Umbilical cord (tissue), 1 donor: ENCODE measurements at regions not wholly inside any gene's neighbourhood (a gene's known extent, or its start where the extent isn't known, plus 50 kb on each side); places are given as distances from the start of the nearest gene placed in this dataset.

ENCODE experiments used
- DNase-seq: peaks from one replicate; pipeline ENCODE4 v3.0.0-alpha.2; 2015; ENCODE audit warnings: low spot score

DNA sequence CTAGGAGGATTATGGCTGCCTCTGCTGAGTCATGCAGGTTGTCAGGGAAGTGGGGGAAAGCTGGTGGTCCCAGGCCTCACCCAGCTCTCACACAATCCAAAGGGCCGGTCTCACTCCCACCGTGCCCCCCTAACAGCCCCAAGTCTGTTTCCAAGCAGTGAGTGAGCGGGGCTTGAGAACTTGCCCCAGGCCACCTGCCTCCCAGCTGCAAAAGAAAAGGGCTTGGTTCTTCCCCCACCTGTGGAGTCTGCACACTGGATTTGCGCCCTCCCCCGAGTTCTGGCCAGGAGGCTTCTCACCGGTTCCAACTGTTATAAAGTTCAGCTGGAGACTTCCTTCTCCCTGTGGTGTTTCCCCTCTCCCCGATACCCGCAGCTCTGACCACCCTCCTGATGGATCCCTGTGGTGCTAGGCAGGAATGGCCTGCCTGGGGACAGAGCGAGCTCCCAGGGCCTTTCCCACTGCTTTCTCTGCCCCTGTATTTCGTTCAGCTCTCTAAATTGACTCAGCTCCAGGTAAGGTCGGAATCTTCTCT, 222.3 kb downstream of the BARHL2 start:
- no peak for DNase-seq

DNA sequence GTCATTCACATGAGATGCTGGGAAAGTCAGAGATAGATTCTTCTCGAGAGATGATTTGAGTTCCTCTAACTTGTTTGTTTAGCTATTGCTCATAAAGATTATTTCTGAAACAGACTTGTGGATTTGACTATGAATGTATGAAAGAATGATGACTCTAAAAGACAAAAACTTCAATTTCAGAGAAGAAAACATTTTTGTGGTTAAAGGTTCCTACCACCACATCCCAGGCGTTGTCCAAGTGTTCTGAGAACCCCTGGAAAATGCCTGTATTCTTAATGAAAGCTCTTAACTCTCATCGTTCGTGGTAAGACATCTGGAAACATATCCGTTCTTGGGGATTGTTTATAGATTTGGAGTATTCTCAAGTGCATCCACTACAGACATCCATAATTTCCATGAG, 228.7 kb downstream of the BARHL2 start:
- DNase-seq = no peak

DNA sequence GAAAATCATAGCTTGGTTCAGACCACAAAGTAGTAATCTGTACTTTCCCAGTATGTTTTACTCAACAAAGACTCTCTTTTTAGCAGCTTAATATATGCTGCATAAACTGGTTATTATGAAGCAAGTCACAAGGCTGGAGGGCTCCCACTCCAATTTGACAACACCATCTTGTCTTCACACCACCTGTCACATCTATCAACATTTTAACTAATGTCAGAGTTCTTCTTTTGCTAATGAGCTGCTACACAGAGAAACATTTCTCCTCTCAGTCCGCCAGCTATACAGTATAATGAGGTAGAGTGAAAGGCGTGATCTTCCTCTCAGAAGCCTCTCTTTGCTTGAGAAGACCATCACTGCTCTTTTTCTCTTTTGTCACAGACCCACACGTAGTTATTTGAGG, 230.1 kb downstream of the BARHL2 start:
- DNase-seq = no peak

DNA sequence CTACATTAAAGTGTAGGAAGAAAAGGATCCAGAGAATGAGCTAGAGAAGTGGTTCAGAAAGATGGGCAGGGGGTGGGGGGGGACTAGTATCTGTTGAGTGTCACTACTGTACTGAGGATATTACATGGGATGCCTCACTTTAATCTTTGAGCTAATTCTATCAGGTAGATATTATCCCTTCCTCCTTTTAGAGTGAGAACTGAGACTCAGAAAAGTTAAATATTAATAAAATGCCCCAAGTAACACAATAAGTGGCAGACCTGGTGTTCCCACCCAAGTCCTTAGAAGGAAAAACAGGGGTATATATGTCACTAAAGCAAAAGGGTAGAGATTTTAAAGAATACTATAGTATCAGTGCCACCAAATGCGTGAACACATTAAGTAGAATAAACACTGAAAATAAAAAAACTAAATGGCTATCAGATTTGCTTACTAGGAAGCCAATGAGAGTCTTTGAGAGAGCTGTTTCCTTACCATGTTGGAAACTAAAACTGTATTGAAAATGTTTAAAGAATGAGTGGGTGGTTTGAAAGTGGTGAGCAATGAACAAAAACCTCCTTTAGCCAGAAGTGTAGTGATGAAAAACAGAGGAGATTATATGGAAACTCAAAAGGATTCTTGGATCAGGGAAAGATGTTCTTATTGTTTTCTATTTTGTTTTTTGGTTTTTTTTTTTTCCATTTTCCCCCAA, 230.8 kb downstream of the BARHL2 start:
- DNase-seq = no peak

DNA sequence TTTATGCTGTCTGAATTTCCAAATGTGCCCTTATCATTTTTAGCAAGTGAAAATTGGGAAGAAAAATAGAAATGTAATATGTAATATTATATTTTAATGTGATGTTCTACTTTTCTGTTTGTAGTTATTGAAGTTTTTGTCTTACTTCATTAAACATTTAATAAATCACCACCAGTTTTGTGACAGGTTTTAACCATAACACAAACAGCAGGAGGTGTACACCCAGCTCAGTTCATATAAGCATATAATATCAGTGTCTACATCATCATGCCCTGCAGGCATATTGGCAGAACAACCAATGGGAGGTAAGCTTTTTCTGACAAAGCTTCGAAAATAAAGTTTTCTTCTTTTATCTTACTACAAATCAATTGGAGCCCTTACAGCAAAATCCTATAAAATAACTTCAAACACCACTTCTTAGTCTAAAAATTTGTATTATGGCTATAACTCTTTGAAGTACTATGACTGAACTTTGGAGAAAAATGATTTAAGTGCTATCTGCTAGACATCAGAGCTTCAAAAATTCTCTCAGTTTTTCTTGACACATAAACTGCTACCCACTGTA, 236.7 kb downstream of the BARHL2 start:
- no peak for DNase-seq

DNA sequence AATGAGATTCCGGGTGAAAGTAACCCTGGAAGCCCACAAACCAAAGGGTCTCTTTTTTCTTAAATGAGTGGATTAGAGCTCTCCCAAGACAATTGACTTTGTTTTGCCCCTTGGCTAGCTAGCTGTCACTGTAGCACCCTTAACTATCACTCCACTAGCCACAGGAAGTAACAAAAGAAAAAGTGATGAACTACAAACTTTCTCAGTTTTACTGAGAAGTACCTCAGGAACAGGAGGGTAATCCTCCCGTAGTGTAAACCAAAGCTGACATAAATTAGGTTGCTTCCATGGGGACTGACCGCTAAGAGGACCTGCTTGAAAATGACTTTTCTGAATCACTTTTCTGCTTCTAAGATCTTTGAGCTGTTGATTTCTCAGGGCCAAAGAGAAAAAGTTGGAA, 240.1 kb downstream of the BARHL2 start:
- DNase-seq = no peak

DNA sequence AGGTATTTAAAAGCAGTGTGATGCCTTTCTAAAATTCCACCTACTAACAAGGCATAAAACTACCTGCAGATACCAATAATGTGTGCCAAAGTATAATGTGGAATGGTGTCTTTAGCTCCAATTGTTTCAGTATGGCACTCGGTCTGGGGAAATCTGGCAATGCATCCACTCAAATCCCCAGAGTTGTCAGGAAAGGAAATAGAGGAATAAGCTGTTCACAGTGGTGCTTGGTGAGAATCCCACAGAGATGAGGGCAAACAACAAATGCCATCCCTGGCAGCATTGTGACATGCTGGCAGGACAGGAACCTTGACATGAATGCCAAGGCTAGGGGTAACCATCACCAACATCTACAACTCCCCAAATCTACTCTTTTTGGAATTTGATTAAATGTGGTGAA, 240.7 kb downstream of the BARHL2 start:
- DNase-seq = no peak

DNA sequence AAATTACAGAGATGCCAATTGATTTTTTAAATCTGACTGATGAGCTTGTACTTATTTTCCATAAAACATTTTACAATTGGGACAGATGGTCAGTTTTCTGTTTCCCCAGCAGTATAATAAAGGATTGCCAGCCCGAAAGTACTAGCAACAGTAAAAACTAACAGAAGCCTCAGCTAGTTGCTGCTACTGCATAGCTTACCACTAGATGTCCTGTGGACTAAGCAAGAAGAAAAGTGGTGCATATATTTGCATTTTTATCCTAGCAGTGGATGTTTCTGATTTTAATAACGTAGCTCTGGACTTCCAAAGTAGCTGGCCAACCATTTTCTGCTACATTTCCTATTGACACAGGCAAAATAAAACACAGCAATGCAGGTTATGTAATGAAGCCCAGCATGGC, 241.5 kb downstream of the BARHL2 start:
- DNase-seq = peak; percentile 3

DNA sequence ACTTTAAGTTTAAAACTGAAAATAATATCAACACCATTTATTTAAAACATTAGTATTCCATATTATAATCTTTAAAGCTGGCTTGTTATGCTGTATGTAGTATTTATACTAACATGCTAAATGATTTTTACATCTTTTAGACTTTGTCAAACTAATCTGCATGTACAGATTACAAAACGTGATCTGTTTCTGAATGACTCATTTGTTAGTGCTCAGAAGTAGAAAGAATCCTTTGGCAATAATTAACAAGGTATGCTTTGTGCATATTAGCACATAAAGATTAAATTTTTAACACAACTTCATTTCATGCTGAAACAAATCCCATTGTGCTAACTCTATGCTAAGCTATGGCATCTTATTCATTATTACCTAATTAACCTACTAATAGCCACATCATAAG, 242.4 kb downstream of the BARHL2 start:
- DNase-seq = no peak

DNA sequence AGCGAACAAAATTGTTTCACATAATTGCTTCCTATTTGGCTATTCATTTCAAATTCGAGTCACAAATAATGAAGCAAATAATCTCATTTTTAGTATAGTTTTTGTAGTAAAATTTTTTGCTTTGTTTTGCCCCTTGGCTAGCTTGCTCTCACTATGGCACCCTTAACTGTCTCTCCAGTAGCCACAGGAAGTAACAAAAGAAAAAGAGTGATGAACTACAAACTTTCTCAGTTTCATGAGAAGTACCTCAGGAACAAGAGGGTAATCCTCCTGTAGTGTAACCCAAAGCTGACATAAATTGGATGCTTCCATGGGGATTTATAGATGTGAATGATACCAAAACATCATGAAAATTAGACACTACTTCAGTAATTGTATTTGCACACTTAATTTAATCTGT, 242.9 kb downstream of the BARHL2 start:
- DNase-seq = no peak

DNA sequence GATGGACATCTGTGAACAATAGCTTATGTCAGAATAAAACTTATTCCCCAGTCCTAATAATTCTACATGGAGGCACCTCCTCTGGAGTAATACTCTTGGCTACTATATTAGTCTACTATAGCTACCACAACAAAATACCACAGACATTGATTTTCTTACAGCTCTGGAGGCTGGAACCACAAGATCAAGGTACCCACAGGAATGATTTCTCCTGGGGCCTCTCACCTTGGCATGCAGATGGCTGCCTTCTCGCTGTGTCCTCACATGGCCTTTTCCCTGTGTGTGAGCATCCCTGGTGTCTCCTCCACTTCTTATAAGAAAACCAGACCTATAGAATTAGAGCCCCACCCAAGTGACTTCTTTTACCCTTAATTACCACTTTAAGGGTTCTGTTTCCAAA, 244.3 kb downstream of the BARHL2 start:
- DNase-seq = no peak

DNA sequence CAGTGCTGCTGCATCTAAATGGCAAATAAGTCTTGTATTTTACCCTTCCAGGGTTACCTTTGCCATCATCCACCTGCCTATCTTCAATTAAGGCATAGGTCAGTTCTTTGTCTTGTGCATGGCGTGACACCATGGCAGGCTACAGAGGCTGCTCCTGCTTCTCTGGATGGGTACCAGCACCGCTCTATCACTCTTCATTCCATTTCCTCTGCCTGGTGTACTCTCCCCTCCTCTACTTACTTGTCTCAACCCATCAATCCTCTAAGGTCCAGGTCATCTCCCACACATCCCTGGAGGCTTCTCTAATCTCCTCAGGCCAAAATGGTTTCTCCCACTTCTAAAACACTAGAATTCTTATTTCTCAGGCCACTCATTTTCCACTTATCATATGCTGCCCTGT, 257.5 kb downstream of the BARHL2 start:
- no peak for DNase-seq

DNA sequence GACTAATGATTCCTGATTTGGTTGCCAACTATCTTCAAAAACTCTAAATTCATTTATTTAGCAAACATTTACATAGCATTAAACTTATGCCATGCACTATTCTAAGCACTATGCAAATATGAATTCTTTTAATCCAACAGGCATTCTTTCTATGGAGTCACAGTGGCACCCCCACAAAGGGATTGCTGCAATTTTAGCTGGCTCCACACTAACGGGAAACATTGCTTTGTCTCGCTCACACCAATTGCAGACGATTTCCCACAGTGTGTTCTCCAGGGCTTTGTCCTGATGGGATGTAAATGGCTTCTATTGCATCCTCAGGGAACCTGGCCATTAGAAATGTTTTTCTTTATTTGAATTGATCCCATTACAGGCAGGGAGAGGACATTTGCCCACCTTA, 259.1 kb downstream of the BARHL2 start:
- DNase-seq = no peak

DNA sequence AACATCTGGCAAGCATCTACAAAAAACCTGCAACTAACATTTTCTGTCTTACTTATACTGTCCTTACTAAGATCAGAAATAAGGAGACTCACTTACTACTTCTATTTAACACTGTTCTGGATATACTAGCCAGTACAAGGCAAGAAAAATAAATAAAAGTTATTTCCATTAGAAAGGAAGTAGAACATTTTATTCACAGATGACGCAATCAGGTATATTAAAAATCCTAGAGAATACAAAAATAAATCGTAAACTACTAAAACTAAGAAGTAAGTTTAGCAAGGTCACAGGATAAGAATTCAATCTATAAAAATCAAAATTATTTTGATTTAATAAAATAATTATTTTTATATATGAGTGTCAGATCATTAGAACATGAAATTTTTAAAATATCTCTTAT, 264.6 kb downstream of the BARHL2 start:
- no peak for DNase-seq

DNA sequence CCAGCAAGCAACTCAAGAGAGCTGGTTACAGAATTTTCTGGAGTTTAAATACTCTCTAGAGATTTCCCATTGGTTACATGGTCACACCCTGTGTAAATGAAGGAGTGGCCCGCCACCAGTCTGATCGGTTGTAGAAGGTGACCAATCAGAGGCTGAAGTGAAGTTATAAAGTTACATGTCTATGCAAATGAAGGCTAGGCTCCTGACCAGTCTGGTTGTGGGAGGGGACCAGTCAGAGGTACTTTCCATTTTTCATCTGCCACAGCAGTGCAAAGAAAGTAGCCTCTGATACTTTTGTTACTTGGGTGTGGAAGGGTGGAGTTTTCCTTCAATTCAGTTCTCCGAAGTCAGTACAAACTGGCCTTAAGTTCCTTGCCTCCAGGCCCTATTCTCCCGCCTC, 273.7 kb downstream of the BARHL2 start:
- no peak for DNase-seq

DNA sequence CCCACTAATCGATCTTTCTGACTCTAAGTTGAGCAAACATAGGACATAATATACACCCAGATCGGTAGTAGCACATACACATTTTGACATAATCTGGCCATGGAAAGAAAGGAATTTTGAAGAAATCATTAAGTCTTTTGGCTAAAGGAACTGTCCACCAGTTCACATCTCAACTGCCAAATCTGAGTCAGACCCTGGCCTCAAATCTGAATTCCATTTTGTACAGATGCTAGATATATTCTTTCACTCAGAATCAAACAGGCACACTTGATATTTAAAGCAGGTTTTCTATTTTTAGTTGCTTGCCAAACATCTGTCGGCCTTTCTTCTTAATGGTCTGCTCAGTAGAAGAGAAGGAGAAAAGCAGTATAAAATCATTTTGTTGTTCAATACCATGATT, 281.8 kb downstream of the BARHL2 start:
- DNase-seq = no peak

DNA sequence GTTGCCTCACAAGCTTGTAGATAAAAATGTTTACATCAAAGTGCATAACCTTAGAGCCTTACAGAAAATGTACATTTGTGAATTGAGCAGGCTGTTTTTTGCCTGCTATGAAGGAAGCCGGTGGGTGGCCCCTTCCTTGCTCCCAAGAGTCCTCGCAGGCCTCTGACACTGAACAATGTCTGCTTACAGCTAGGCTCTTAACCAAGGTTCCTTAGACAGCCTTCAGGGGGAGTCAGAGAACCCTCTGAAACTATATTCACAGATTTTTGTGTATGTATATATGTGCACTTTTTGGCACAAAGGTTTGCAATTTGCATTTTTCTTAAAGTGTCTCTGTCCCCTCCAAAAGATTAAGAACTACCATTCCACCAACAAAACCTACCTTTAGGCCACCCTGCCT, 282.6 kb downstream of the BARHL2 start:
- no peak for DNase-seq

DNA sequence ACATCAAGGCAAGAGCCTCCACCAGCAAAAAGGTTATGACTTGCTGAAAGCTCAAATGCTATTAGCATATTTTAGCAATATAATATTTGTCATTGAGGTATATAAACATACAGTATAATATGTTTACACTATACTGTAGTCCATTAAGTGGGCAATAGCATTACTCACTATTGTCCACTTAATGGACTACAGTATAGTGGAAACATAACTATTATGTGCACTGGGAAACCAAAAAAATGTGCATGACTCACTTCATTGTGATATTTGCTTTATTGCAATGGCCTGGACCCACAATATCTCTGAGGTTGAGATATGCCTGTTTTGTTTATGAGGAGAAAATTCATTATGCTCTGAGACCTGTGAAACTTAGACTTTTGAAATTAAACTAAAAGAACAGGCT, 300.0 kb downstream of the BARHL2 start:
- DNase-seq = no peak

DNA sequence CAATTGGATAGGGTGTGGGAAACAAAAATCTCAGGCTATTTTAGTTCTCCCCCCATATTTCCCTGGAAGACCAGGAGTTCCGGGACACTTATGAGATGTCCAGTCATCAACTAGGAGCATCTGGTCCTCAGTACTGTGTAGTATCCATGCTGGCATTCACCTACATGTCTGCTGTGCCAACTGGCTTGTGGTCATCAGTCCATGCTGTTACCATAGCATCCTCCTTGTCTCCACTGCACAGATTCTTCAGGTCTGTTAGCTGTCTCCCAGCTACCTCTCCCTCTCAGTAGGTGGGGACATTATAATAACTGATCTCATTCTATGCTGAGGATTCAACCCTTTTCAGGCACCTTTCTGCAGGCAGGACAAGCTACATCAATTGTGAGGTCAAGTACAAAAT, 302.9 kb downstream of the BARHL2 start:
- no peak for DNase-seq

DNA sequence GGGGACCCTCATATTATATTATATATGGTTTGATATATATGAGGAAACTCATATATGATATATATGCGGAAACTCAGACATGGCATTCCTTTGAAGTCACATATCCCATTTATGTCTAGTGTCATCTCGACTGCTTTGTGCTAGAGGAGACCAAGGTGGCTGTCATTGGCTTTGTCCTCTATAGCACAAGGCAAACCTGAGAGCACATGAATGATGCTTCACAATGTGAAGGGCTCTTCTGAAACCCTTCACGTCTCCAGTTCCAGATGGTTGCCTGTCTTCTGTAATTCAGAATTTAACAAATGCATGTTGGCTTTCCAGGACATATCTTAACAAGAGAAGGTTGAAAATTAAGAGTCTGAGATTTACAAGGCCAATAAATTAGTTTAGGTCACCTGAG, 303.6 kb downstream of the BARHL2 start:
- DNase-seq = no peak

DNA sequence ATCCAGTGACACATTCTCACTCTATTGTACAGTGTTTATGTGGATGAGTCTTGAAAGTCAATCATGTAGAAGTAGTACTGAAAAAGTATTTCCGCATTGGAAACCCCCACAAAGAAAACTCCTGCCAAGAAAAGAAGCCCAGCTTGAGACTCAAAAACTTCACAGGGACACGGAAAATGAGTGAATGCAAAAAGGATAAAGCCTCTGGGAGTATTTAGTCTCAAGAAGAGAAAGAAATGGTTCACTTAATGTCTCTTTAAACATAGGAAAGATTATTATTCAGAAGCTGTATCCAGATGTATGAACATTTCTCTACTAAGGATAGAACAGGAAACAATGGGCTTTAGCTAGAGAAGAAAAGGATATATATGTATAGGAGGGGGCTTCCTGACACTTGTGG, 304.5 kb downstream of the BARHL2 start:
- no peak for DNase-seq

DNA sequence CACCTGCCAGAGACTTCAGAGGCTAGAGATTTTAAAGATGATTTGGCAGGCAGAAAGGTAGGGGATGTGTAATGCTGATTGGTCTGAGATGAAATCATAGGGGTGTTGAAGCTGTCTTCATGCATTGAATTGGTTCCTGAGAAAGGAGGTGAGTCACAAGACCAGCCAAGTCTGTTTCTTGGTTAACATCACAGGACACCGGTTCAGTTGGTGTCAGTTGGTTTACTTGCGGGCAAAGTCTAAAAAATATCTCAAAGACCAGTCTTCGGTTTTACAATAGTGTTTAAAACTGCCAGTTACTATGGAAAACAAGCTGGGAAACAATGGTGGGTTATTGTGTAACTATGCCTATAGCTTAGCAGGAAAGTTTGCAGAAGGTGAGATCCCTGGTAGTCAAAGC, 305.9 kb downstream of the BARHL2 start:
- DNase-seq = no peak

DNA sequence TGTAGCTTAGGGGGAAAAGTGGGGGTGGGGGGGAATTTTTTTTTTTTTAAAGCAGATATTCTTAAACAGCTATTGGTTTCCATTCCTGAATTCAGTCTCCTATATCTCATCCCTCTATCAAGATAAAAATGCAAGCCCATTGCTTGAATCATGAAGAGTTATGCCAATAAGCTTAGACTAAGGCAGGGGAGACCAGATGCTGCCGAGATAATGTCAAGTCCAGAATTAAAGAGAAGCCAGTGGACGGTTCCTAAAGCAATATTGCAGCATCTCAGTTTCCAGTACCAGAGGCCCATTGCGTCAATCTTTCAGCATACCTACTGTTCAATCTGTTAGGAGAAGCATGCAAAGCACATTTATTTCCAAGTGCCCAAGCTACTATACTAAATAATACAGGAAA, 309.4 kb downstream of the BARHL2 start:
- no peak for DNase-seq

DNA sequence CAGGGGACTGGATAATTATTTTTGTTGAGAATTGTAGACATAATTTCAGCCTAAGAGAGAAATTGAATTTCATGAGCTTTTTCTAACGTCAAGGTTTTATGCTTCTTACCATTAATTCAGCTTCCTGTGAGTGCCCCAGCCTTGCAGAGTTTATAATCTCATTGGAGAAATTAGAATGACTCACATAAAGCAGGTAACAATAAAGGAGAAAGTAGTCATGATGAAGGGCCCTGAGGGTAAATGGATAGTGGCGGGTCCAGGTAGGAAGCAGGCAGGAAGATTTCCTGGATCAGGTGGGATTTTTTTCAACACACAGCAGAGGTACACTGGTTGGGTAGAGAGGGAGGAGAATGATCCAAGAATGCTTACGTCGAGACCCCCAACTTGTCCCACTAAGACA, 311.4 kb downstream of the BARHL2 start:
- DNase-seq = no peak
